ENCODE measurements at regions not wholly inside any gene's neighbourhood (a gene's known extent, or its start where the extent isn't known, plus 50 kb on each side); places are given as distances from the start of the nearest gene placed in this dataset.

- Mint-ChIP-seq H3K4me1 (no peaks in the 10 kb centered on the region), H3K9me3 (ENCODE audit: insufficient read depth) (no peaks in the 10 kb centered on the region), H3K27me3 (peaks cover 36% of the 10 kb centered on the region), H3K4me3 (no peak overlapping the region), H3K27ac (no peak overlapping the region)
- no peaks in the 10 kb centered on the region for H3K9me3 ChIP-seq (ENCODE audit: control extremely low read depth in 1 of 3, control insufficient read depth in 2 of 3, insufficient read depth in 1 of 3, low read length in 2 of 3)
- H3K27ac ChIP-seq (ENCODE audit: low read length in 2 of 2): no peak overlapping the region
- H3K27me3 ChIP-seq (replicated peaks in 1 of 4; ENCODE audit: control extremely low read depth in 1 of 4, control insufficient read depth in 3 of 4, insufficient read depth in 4 of 4, low read length in 3 of 4): peaks cover 0 to 4% (median 0%) of the 10 kb centered on the region in 4 experiments
- ChIA-PET CTCF (no interaction called here), POLR2A (no interaction called here)
- H3K36me3 ChIP-seq (replicated peaks in 1 of 2; ENCODE audit: control extremely low read depth in 1 of 2, control insufficient read depth in 1 of 2, extremely low read depth in 1 of 2, insufficient read depth in 2 of 2, low read length in 1 of 2): no peaks in the 10 kb centered on the region
- DNase-seq: no peak
- H2AFZ ChIP-seq (ENCODE audit: insufficient read depth, low read depth, low read length, poor library complexity, severe bottlenecking): no peak overlapping the region
- intact Hi-C loops (cut with micrococcal nuclease): no loop called here
- H3K9ac ChIP-seq (ENCODE audit: low read length): no peak overlapping the region
- TF ChIP-seq EZH2 (IDR thresholded peaks at IDR 0.05; ENCODE audit: borderline replicate concordance, insufficient read depth, low read depth, low read length, poor library complexity, severe bottlenecking): no peak
- TF ChIP-seq, protein P1, sequence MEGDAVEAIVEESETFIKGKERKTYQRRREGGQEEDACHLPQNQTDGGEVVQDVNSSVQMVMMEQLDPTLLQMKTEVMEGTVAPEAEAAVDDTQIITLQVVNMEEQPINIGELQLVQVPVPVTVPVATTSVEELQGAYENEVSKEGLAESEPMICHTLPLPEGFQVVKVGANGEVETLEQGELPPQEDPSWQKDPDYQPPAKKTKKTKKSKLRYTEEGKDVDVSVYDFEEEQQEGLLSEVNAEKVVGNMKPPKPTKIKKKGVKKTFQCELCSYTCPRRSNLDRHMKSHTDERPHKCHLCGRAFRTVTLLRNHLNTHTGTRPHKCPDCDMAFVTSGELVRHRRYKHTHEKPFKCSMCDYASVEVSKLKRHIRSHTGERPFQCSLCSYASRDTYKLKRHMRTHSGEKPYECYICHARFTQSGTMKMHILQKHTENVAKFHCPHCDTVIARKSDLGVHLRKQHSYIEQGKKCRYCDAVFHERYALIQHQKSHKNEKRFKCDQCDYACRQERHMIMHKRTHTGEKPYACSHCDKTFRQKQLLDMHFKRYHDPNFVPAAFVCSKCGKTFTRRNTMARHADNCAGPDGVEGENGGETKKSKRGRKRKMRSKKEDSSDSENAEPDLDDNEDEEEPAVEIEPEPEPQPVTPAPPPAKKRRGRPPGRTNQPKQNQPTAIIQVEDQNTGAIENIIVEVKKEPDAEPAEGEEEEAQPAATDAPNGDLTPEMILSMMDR (IDR thresholded peaks at IDR 0.05): no peak
- WGBS (ENCODE audit: insufficient coverage): 100% methylated on average over 3 of the region's 4 CpGs
- no peak overlapping the region for H3K4me2 ChIP-seq (replicated peaks; ENCODE audit: low read depth, low read length, poor library complexity, severe bottlenecking)
- H3K79me2 ChIP-seq (ENCODE audit: control insufficient read depth, insufficient read depth, low read length): no peaks in the 10 kb centered on the region
- H3K4me3 ChIP-seq (ENCODE audit: control extremely low read depth in 1 of 5, extremely low read depth in 1 of 5, insufficient read depth in 1 of 5, low read depth in 2 of 5, low read length in 4 of 5): no peak overlapping the region
- ATAC-seq (ENCODE audit: low read depth): no peak
- no peaks in the 10 kb centered on the region for H4K20me1 ChIP-seq (ENCODE audit: control insufficient read depth, insufficient read depth, low read length, poor library complexity, severe bottlenecking)
- H3K4me1 ChIP-seq (ENCODE audit: control insufficient read depth in 2 of 2, insufficient read depth in 2 of 2, low read length in 2 of 2): no peaks in the 10 kb centered on the region
Observed at GRCh38 chr17:36684134-36684533, 82.8 kb downstream of the MRM1 start.

DNA sequence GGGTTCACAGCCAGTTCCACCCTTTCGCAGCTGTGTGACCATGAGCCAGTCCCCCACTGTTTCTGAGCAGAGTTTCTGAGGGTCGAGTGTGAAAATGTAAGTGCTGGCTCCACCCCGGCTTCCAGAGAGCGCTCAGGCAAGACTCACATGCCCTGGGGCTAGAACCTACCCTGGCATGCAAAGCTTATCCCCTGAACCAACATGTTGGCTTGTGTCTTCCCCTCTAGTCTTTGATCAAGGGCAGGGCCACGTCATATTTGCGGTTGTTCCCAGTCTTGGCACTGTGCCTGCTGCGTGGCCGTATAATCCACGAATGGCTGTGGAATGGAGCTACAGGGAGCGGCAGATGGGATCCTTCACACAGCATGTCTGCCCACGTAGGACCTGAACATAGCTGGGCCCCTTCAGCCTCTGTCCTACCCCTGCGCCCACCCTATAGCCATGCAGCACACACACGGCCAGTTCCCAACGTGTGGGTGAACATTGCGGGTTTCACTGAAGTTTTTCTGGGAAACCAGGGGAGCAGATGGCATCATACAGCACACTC, 84.8 kb downstream of the MRM1 start:
- H3K4me2 ChIP-seq (replicated peaks; ENCODE audit: low read depth, low read length, poor library complexity, severe bottlenecking): no peak overlapping the region
- no peaks in the 10 kb centered on the region for H3K9me3 ChIP-seq (ENCODE audit: control extremely low read depth in 1 of 3, control insufficient read depth in 2 of 3, insufficient read depth in 1 of 3, low read length in 2 of 3)
- H3K4me3 ChIP-seq (ENCODE audit: control extremely low read depth in 1 of 5, extremely low read depth in 1 of 5, insufficient read depth in 1 of 5, low read depth in 2 of 5, low read length in 4 of 5): no peak overlapping the region
- no peak overlapping the region for H3K4me3 Mint-ChIP-seq
- intact Hi-C loops (cut with micrococcal nuclease): no loop called here
- no peaks in the 10 kb centered on the region for H3K79me2 ChIP-seq (ENCODE audit: control insufficient read depth, insufficient read depth, low read length)
- no peak overlapping the region for H2AFZ ChIP-seq (ENCODE audit: insufficient read depth, low read depth, low read length, poor library complexity, severe bottlenecking)
- no peaks in the 10 kb centered on the region for H4K20me1 ChIP-seq (ENCODE audit: control insufficient read depth, insufficient read depth, low read length, poor library complexity, severe bottlenecking)
- no peaks in the 10 kb centered on the region for H3K4me1 Mint-ChIP-seq
- no peak overlapping the region for H3K27ac ChIP-seq (ENCODE audit: low read length in 2 of 2)
- H3K27me3 ChIP-seq (replicated peaks in 1 of 4; ENCODE audit: control extremely low read depth in 1 of 4, control insufficient read depth in 3 of 4, insufficient read depth in 4 of 4, low read length in 3 of 4): peaks cover 0 to 13% (median 0%) of the 10 kb centered on the region in 4 experiments
- DNase-seq: no peak
- H3K27me3 Mint-ChIP-seq: peaks cover 40% of the 10 kb centered on the region
- ATAC-seq (ENCODE audit: low read depth): no peak
- ChIA-PET CTCF (no interaction called here), POLR2A (no interaction called here)
- H3K36me3 ChIP-seq (replicated peaks in 1 of 2; ENCODE audit: control extremely low read depth in 1 of 2, control insufficient read depth in 1 of 2, extremely low read depth in 1 of 2, insufficient read depth in 2 of 2, low read length in 1 of 2): no peaks in the 10 kb centered on the region
- no peak overlapping the region for H3K9ac ChIP-seq (ENCODE audit: low read length)
- TF ChIP-seq, protein P1 (IDR thresholded peaks at IDR 0.05): no peak
- TF ChIP-seq EZH2 (IDR thresholded peaks at IDR 0.05; ENCODE audit: borderline replicate concordance, insufficient read depth, low read depth, low read length, poor library complexity, severe bottlenecking): no peak
- no peaks in the 10 kb centered on the region for H3K9me3 Mint-ChIP-seq (ENCODE audit: insufficient read depth)
- H3K27ac Mint-ChIP-seq: no peak overlapping the region
- 91% methylated on average over 15 of the region's 15 CpGs for WGBS (ENCODE audit: insufficient coverage)
- H3K4me1 ChIP-seq (ENCODE audit: control insufficient read depth in 2 of 2, insufficient read depth in 2 of 2, low read length in 2 of 2): no peaks in the 10 kb centered on the region

Data from B cell (primary cell).